HG03039 (cell line): ENCODE measurements at regions not wholly inside any gene's neighbourhood (a gene's known extent, or its start where the extent isn't known, plus 50 kb on each side); places are given as distances from the start of the nearest gene placed in this dataset.

Experiments
- ATAC-seq: cut with Tn5 transposase; IDR thresholded peaks from one replicate; pipeline ENCODE4 v1.9.1; 2021; ENCODE audit warnings: mild to moderate bottlenecking, moderate library complexity; ENCODE audit not compliant: unreplicated experiment

- no peak for ATAC-seq
Observed at GRCh38 chrX:40199704-40200103, 101.9 kb upstream of the BCOR start.

- no peak for ATAC-seq
Observed at GRCh38 chrX:40197071-40197470, 99.3 kb upstream of the BCOR start.

GRCh38 chrX:40195368-40195767 lies 97.6 kb upstream of the BCOR start:
- no peak for ATAC-seq

GRCh38 chrX:40192196-40192595 lies 94.4 kb upstream of the BCOR start:
- no peak for ATAC-seq

GRCh38 chrX:40189637-40190036 lies 91.9 kb upstream of the BCOR start:
- no peak for ATAC-seq

GRCh38 chrX:40188573-40189417 lies 91.0 kb upstream of the BCOR start:
- no peak for ATAC-seq

- no peak for ATAC-seq
Observed at GRCh38 chrX:40184968-40185367, 87.2 kb upstream of the BCOR start.

- ATAC-seq: no peak
Observed at GRCh38 chrX:40182615-40183014, 84.9 kb upstream of the BCOR start.

GRCh38 chrX:40182095-40182494 lies 84.3 kb upstream of the BCOR start:
- no peak for ATAC-seq

GRCh38 chrX:40179283-40179682 lies 81.5 kb upstream of the BCOR start:
- no peak for ATAC-seq

- ATAC-seq: no peak
Observed at GRCh38 chrX:40177942-40178715, 80.4 kb upstream of the BCOR start.

- no peak for ATAC-seq
Observed at GRCh38 chrX:40177489-40177888, 79.7 kb upstream of the BCOR start.

GRCh38 chrX:40177117-40177430 lies 79.3 kb upstream of the BCOR start:
- ATAC-seq: no peak

GRCh38 chrX:40176351-40177116 lies 78.8 kb upstream of the BCOR start:
- no peak for ATAC-seq

- no peak for ATAC-seq
Observed at GRCh38 chrX:40175511-40176350, 78.0 kb upstream of the BCOR start.

- no peak for ATAC-seq
Observed at GRCh38 chrX:40174854-40175510, 77.2 kb upstream of the BCOR start.

- ATAC-seq: no peak
Observed at GRCh38 chrX:40174001-40174853, 76.5 kb upstream of the BCOR start.

GRCh38 chrX:40173143-40174000 lies 75.6 kb upstream of the BCOR start:
- no peak for ATAC-seq
